AG10803 (cell line): ENCODE measurements at regions not wholly inside any gene's neighbourhood (a gene's known extent, or its start where the extent isn't known, plus 50 kb on each side); places are given as distances from the start of the nearest gene placed in this dataset.

Experiments used
- DNase-seq: peaks from one replicate; pipeline ENCODE4 v3.0.0; 2010; ENCODE audit warnings: low read depth
- H3K4me3 ChIP-seq: 2 replicates; pipeline ENCODE4 v1.5.1; 2011; ENCODE audit warnings: mild to moderate bottlenecking, low read length, control low read depth
- TF ChIP-seq, protein P1 (sequence below): conservative IDR thresholded peaks from 2 replicates; pipeline ENCODE4 v1.5.1; 2011; ENCODE audit warnings: mild to moderate bottlenecking, low read length, control low read depth, inconsistent platforms

GRCh38 chr20:62555642-62556420 lies 80.0 kb upstream of the GATA5 start:
- TF ChIP-seq, protein P1, sequence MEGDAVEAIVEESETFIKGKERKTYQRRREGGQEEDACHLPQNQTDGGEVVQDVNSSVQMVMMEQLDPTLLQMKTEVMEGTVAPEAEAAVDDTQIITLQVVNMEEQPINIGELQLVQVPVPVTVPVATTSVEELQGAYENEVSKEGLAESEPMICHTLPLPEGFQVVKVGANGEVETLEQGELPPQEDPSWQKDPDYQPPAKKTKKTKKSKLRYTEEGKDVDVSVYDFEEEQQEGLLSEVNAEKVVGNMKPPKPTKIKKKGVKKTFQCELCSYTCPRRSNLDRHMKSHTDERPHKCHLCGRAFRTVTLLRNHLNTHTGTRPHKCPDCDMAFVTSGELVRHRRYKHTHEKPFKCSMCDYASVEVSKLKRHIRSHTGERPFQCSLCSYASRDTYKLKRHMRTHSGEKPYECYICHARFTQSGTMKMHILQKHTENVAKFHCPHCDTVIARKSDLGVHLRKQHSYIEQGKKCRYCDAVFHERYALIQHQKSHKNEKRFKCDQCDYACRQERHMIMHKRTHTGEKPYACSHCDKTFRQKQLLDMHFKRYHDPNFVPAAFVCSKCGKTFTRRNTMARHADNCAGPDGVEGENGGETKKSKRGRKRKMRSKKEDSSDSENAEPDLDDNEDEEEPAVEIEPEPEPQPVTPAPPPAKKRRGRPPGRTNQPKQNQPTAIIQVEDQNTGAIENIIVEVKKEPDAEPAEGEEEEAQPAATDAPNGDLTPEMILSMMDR = no peak
- DNase-seq = no peak
- no peak overlapping the region for H3K4me3 ChIP-seq

DNA sequence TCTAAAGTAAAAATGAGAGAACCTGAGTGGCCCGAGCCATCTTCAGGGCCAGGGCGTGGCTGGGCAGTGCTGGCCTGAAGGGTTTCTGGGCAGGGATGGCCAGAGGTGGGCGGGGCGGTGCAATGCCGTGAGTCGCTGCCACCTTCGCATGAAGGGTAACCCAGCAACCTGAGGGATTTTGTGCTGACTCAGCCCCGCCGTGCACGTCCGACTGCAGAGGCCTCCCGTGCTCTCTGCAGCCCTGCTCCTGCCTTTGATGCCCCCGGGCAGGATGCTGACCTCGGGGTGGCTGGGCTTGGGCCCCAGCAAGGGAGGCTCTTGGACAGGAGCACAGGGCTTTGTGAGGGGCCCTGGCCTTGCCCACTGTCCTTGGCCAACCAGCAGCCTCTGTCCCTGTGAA lies 81.7 kb upstream of the GATA5 start:
- H3K4me3 ChIP-seq = no peak overlapping the region
- TF ChIP-seq, protein P1 = no peak
- no peak for DNase-seq

GRCh38 chr20:62557999-62558408 lies 82.2 kb upstream of the GATA5 start:
- H3K4me3 ChIP-seq = no peak overlapping the region
- TF ChIP-seq, protein P1 = no peak
- no peak for DNase-seq

- TF ChIP-seq, protein P1 = no peak
- DNase-seq = no peak
- H3K4me3 ChIP-seq = no peak overlapping the region
Observed at GRCh38 chr20:62558779-62559178, 83.0 kb upstream of the GATA5 start.

GRCh38 chr20:62560162-62560561 lies 82.1 kb upstream of the SLCO4A1 start:
- no peak overlapping the region for H3K4me3 ChIP-seq
- no peak for DNase-seq
- TF ChIP-seq, protein P1 = no peak

GRCh38 chr20:62561182-62561581 lies 81.1 kb upstream of the SLCO4A1 start:
- DNase-seq = no peak
- TF ChIP-seq, protein P1 = no peak
- no peak overlapping the region for H3K4me3 ChIP-seq

GRCh38 chr20:62561948-62562347 lies 80.4 kb upstream of the SLCO4A1 start:
- DNase-seq = no peak
- TF ChIP-seq, protein P1 = no peak
- no peak overlapping the region for H3K4me3 ChIP-seq
